ENCODE measurements at regions not wholly inside any gene's neighbourhood (a gene's known extent, or its start where the extent isn't known, plus 50 kb on each side); places are given as distances from the start of the nearest gene placed in this dataset.

GRCh38 chr7:81503771-81504170 is 266.1 kb downstream of the HGF start:
- ChIA-PET POLR2A (ENCODE audit: partially characterized antibody) (no interaction called here), CTCF (ENCODE audit: partially characterized antibody) (interaction anchor here (0.6 to 1.0 kb wide), 4 partner anchors 221 to 766 kb away, joined by 3 read pairs; no protein-coding TSS in a partner anchor)
- H4K20me1 ChIP-seq (replicated peaks in 1 of 2; ENCODE audit: control insufficient read depth in 1 of 2, insufficient read depth in 2 of 2, low read length in 2 of 2), result no peaks in the 10 kb centered on the region
- no peak overlapping the region for H3K18ac ChIP-seq (ENCODE audit: extremely low read depth, low read length)
- H3K14ac ChIP-seq (ENCODE audit: insufficient read length), result no peak overlapping the region
- no peaks in the 10 kb centered on the region for H3K9me3 ChIP-seq (ENCODE audit: insufficient read depth in 2 of 2, low read depth in 1 of 2, low read length in 1 of 2)
- H3K27me3 ChIP-seq (replicated peaks in 1 of 4; ENCODE audit: control insufficient read depth in 3 of 4, extremely low read depth in 1 of 4, insufficient read depth in 3 of 4, low read length in 3 of 4), result no peaks in the 10 kb centered on the region
- no peaks in the 10 kb centered on the region for H3K79me1 ChIP-seq (ENCODE audit: low read depth, low read length)
- no peak overlapping the region for H4K5ac ChIP-seq (ENCODE audit: insufficient read length, low read depth, low read length)
- no peak overlapping the region for H3K56ac ChIP-seq (replicated peaks; ENCODE audit: insufficient read length, low read depth, low read length)
- H3K4me2 ChIP-seq (ENCODE audit: insufficient read depth in 1 of 2, low read depth in 2 of 2, low read length in 2 of 2), result no peak overlapping the region
- no peaks in the 10 kb centered on the region for H3K4me1 ChIP-seq (replicated peaks in 1 of 4; ENCODE audit: control insufficient read depth in 3 of 4, insufficient read depth in 4 of 4, low read length in 3 of 4)
- H3K23ac ChIP-seq (ENCODE audit: insufficient read length), result no peak overlapping the region
- no peak overlapping the region for H2BK20ac ChIP-seq (ENCODE audit: low read length)
- H3K4ac ChIP-seq (replicated peaks; ENCODE audit: insufficient read length, low read depth, low read length), result no peak overlapping the region
- FAIRE-seq (no peak), DNase-seq (ENCODE audit: low read depth in 1 of 2, low spot score in 2 of 2) (no peak)
- TF ChIP-seq CHD1 (IDR thresholded peaks at IDR 0.05; ENCODE audit: low read depth, low read length) (no peak), NRF1 (IDR thresholded peaks at IDR 0.05; ENCODE audit: low read depth, low read length) (no peak), NANOG (IDR thresholded peaks at IDR 0.05; ENCODE audit: insufficient read depth, low read depth, low read length, poor library complexity, severe bottlenecking) (no peak), EGR1 (IDR thresholded peaks at IDR 0.05; ENCODE audit: borderline replicate concordance, low read depth, low read length) (no peak), RBBP5 (IDR thresholded peaks at IDR 0.05; ENCODE audit: borderline replicate concordance, low read depth, low read length) (no peak), TAF7 (optimal IDR thresholded peaks at IDR 0.05; ENCODE audit: borderline replicate concordance, low read depth, low read length) (no peak), JUN (IDR thresholded peaks at IDR 0.05; ENCODE audit: low read depth, low read length) (no peak), RAD21 (IDR thresholded peaks at IDR 0.05 in 1 of 2, conservative IDR thresholded peaks at IDR 0.05 in 1 of 2; ENCODE audit: low read depth in 2 of 2, low read length in 2 of 2) (no peak), HDAC2 (IDR thresholded peaks at IDR 0.05; ENCODE audit: borderline replicate concordance in 1 of 2, low read depth in 2 of 2, low read length in 2 of 2) (no peak), SIRT6 (IDR thresholded peaks at IDR 0.05; ENCODE audit: low read length) (no peak), EP300 (IDR thresholded peaks at IDR 0.05; ENCODE audit: borderline replicate concordance in 1 of 2, low read depth in 2 of 2, low read length in 2 of 2) (no peak), BCL11A (IDR thresholded peaks at IDR 0.05; ENCODE audit: low read depth in 2 of 2, low read length in 2 of 2) (no peak), ATF3 (IDR thresholded peaks at IDR 0.05; ENCODE audit: insufficient read depth, low read depth, low read length) (no peak)
- no peak overlapping the region for H2AFZ ChIP-seq (ENCODE audit: low read length)
- H4K91ac ChIP-seq (replicated peaks; ENCODE audit: insufficient read length, low read length), result no peak overlapping the region
- no peak overlapping the region for H4K8ac ChIP-seq (ENCODE audit: extremely low read depth, insufficient read depth, low read length)
- H2BK12ac ChIP-seq (ENCODE audit: low read depth, low read length), result no peak overlapping the region
- H3K36me3 ChIP-seq (ENCODE audit: control insufficient read depth in 2 of 4, insufficient read depth in 4 of 4, low read length in 3 of 4), result no peaks in the 10 kb centered on the region
- no peaks in the 10 kb centered on the region for H3K79me2 ChIP-seq (ENCODE audit: control insufficient read depth in 1 of 2, insufficient read depth in 2 of 2, low read length in 2 of 2)
- no peak overlapping the region for H2AK5ac ChIP-seq (ENCODE audit: low read depth, low read length)
- H3K27ac ChIP-seq (ENCODE audit: low read depth, low read length), result no peak overlapping the region
- H3K23me2 ChIP-seq (ENCODE audit: low read depth, low read length), result no peaks in the 10 kb centered on the region
- H2BK5ac ChIP-seq (ENCODE audit: low read depth, low read length), result no peak overlapping the region
- no peak overlapping the region for H3K4me3 ChIP-seq (ENCODE audit: extremely low read depth in 1 of 4, insufficient read depth in 2 of 4, low read depth in 3 of 4, low read length in 4 of 4)
- H2BK15ac ChIP-seq (ENCODE audit: low read length), result no peak overlapping the region
- H3K9ac ChIP-seq (replicated peaks in 1 of 4; ENCODE audit: extremely low read depth in 1 of 4, low read depth in 3 of 4, low read length in 3 of 4), result no peak overlapping the region
- H2BK120ac ChIP-seq (replicated peaks; ENCODE audit: low read depth, low read length), result no peak overlapping the region
